A549 (cell line): ENCODE measurements at regions not wholly inside any gene's neighbourhood (a gene's known extent, or its start where the extent isn't known, plus 50 kb on each side); places are given as distances from the start of the nearest gene placed in this dataset.

Experiments
- ATAC-seq, 2 experiments: fragments of 200-7000 bp in 1 of 2; fragments of >200 bp in 1 of 2; cut with Nextera tagmentation in 1 of 2; cut with Tn5 transposase in 1 of 2; 3 replicates each; pipeline versions ENCODE4 v1.8.0 to v1.9.1; 2018 to 2020; ENCODE audit warnings: mild to moderate bottlenecking in 1 of 2, moderate library complexity in 1 of 2
- CTCF ChIA-PET: fragments of 300-600 bp; sonication (Branson Sonifier 250); formaldehyde crosslinking; extraction: SDS; loops from one replicate; lab custom pipeline; 2021; ENCODE audit warnings: antibody characterized with exemption, inconsistent platforms; lab: Yijun Ruan, JAX
- POLR2A ChIA-PET: fragments of 350-600 bp; formaldehyde crosslinking; extraction: SDS; loops from one replicate; lab custom pipeline; 2021; ENCODE audit warnings: antibody characterized with exemption, inconsistent platforms; lab: Yijun Ruan, JAX
- DNase-seq, 2 experiments: peaks; one replicate each; pipeline versions ENCODE4 v3.0.0 to v3.0.0-alpha.2; 2011 to 2016; ENCODE audit warnings: low read depth in 1 of 2, low spot score in 1 of 2
- FAIRE-seq: peaks from 2 replicates; lab custom pipeline; 2011; peaks lifted over from hg19 to GRCh38; lab: Jason Lieb, UNC
- H3K27ac ChIP-seq, 2 experiments: fragments of >200 bp; sonication (Bioruptor Twin); formaldehyde crosslinking; 3 replicates each; pipeline ENCODE4 v1.5.1; 2016 to 2017
- H3K4me1 ChIP-seq: fragments of >200 bp; sonication (Bioruptor Twin); formaldehyde crosslinking; 3 replicates; pipeline ENCODE4 v1.6.1; 2016
- H3K4me2 ChIP-seq: fragments of >200 bp; sonication (Bioruptor Twin); formaldehyde crosslinking; 3 replicates; pipeline ENCODE4 v1.6.1; 2016
- H3K4me3 ChIP-seq: fragments of >200 bp; sonication (Bioruptor Twin); formaldehyde crosslinking; 3 replicates; pipeline ENCODE4 v1.5.1; 2016
- H3K9me3 ChIP-seq: fragments of >200 bp; sonication (Bioruptor Twin); formaldehyde crosslinking; 3 replicates; pipeline ENCODE4 v1.6.1; 2016
- CEBPB ChIP-seq, 2 experiments: fragments of >200 bp in 1 of 2; sonication (Bioruptor Twin) in 1 of 2; formaldehyde crosslinking in 1 of 2; IDR thresholded peaks; 2 replicates each; pipeline ENCODE4 v1.6.1; 2012 to 2016
- CHD4 ChIP-seq: fragments of 200-600 bp; sonication (generic); IDR thresholded peaks from 2 replicates; pipeline ENCODE4 v1.6.1; 2016; ENCODE audit warnings: antibody characterized with exemption, mild to moderate bottlenecking, borderline replicate concordance
- FOSB ChIP-seq: fragments of 250-450 bp; sonication (Bioruptor Pico); IDR thresholded peaks from 2 replicates; pipeline ENCODE4 v1.5.0; 2020; ENCODE audit warnings: mild to moderate bottlenecking, moderate library complexity
- FOSL2 ChIP-seq, 2 experiments: fragments of 450-650 bp in 1 of 2; fragments of >200 bp in 1 of 2; sonication (Bioruptor Twin) in 1 of 2; formaldehyde crosslinking; IDR thresholded peaks; 2 replicates each; pipeline versions ENCODE4 v1.5.0 to v1.6.1; 2016 to 2020; ENCODE audit warnings: mild to moderate bottlenecking in 1 of 2, moderate library complexity in 1 of 2
- GATA3 ChIP-seq: IDR thresholded peaks from 2 replicates; pipeline ENCODE4 v1.6.1; 2012; ENCODE audit warnings: borderline replicate concordance
- HEYL ChIP-seq: fragments of 250-450 bp; sonication (Bioruptor Pico); IDR thresholded peaks from 2 replicates; pipeline ENCODE4 v1.8.0; 2021; ENCODE audit warnings: mild to moderate bottlenecking, moderate library complexity
- KDM1A ChIP-seq: fragments of 200-600 bp; sonication (generic); IDR thresholded peaks from 2 replicates; pipeline ENCODE4 v1.6.1; 2016; ENCODE audit warnings: low read depth, mild to moderate bottlenecking
- MAZ ChIP-seq: fragments of 150-350 bp; IDR thresholded peaks from 2 replicates; pipeline ENCODE4 v1.6.1; 2014; ENCODE audit warnings: antibody characterized with exemption, low read depth, low read length, borderline replicate concordance
- NFE2L2 ChIP-seq: fragments of 150-350 bp; conservative IDR thresholded peaks from 2 replicates; pipeline ENCODE4 v1.6.1; 2014; ENCODE audit warnings: low read length
- NPAS2 ChIP-seq: fragments of 250-450 bp; sonication (Bioruptor Pico); IDR thresholded peaks from 2 replicates; pipeline ENCODE4 v1.8.0; 2022; ENCODE audit warnings: mild to moderate bottlenecking, moderate library complexity, borderline replicate concordance
- RARB ChIP-seq: fragments of 250-450 bp; sonication (Bioruptor Pico); IDR thresholded peaks from 2 replicates; pipeline ENCODE4 v1.8.0; 2021; ENCODE audit warnings: mild to moderate bottlenecking, moderate library complexity
- RCOR1 ChIP-seq: fragments of 150-350 bp; IDR thresholded peaks from 2 replicates; pipeline ENCODE4 v1.6.1; 2014; ENCODE audit warnings: antibody characterized with exemption, low read length, low read depth
- SREBF2 ChIP-seq: fragments of 450-650 bp; IDR thresholded peaks from 2 replicates; pipeline ENCODE4 v1.6.1; 2014; ENCODE audit warnings: mild to moderate bottlenecking, moderate library complexity
- TP53 ChIP-seq: fragments of 250-450 bp; sonication (Bioruptor Pico); IDR thresholded peaks from 2 replicates; pipeline ENCODE4 v1.5.0; 2021; ENCODE audit warnings: mild to moderate bottlenecking, moderate library complexity
- ZSCAN20 ChIP-seq: fragments of 250-450 bp; sonication (Bioruptor Pico); IDR thresholded peaks from 2 replicates; pipeline ENCODE4 v1.8.0; 2022; ENCODE audit warnings: mild to moderate bottlenecking, moderate library complexity
- WGBS: methylation state at CpG from one replicate; pipeline ENCODE4 v1.1.6; 2017; ENCODE audit errors: missing lambda C conversion rate; 5-methylcytosine and 5-hydroxymethylcytosine counted together
- TF ChIP-seq, protein P1 (sequence below): IDR thresholded peaks from 2 replicates; pipeline ENCODE4 v1.6.1; 2012; ENCODE audit warnings: low read depth, borderline replicate concordance
- TF ChIP-seq, protein P2 (sequence below): fragments of 200-600 bp; sonication (generic); IDR thresholded peaks from 2 replicates; pipeline ENCODE4 v1.6.1; 2016; ENCODE audit warnings: antibody characterized with exemption, mild to moderate bottlenecking, moderate library complexity
- TF ChIP-seq, protein P3 (sequence below): fragments of >200 bp; sonication (Bioruptor Twin); formaldehyde crosslinking; IDR thresholded peaks from 2 replicates; pipeline ENCODE4 v1.6.1; 2016
- TF ChIP-seq, protein P4 (sequence below): fragments of 250-450 bp; sonication (Bioruptor Pico); IDR thresholded peaks from 2 replicates; pipeline ENCODE4 v1.5.0; 2021; ENCODE audit warnings: mild to moderate bottlenecking, moderate library complexity, borderline replicate concordance
- TF ChIP-seq, protein P5 (sequence below): IDR thresholded peaks from 2 replicates; pipeline ENCODE4 v1.6.1; 2012
- TF ChIP-seq, protein P6 (sequence below): fragments of >200 bp; sonication (Bioruptor Twin); formaldehyde crosslinking; IDR thresholded peaks from 3 replicates; pipeline ENCODE4 v1.6.1; 2016

DNA sequence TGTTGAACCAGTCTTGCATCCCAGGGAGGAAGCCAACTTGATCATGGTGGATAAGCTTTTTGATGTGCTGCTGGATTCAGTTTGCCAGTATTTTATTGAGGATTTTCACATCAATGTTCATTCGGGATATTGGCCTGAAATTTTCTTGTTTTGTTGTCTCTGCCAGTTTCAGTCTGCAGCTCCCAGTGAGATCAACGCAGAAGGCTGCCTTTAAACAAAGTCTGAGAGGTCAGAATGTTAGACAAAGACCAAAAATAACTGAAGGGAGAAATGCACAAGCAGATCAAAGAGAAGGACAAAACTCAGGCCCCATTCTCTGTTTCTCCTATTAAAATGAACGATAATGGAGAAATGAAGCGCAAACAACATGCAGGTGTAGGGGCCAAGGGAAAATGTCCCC lies 170.4 kb downstream of the NHLRC3 start:
- ChIA-PET POLR2A (no interaction called here), CTCF (no interaction called here)
- no peak for ATAC-seq
- no peak overlapping the region for H3K4me3 ChIP-seq
- no peak for DNase-seq
- 1% methylated on average over 4 of the region's 4 CpGs for WGBS
- TF ChIP-seq, protein P1, sequence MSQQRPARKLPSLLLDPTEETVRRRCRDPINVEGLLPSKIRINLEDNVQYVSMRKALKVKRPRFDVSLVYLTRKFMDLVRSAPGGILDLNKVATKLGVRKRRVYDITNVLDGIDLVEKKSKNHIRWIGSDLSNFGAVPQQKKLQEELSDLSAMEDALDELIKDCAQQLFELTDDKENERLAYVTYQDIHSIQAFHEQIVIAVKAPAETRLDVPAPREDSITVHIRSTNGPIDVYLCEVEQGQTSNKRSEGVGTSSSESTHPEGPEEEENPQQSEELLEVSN = no peak
- TF ChIP-seq CHD4 = no peak
- no peak for TF ChIP-seq RARB (CRISPR knock-in tag)
- TF ChIP-seq, protein P2, sequence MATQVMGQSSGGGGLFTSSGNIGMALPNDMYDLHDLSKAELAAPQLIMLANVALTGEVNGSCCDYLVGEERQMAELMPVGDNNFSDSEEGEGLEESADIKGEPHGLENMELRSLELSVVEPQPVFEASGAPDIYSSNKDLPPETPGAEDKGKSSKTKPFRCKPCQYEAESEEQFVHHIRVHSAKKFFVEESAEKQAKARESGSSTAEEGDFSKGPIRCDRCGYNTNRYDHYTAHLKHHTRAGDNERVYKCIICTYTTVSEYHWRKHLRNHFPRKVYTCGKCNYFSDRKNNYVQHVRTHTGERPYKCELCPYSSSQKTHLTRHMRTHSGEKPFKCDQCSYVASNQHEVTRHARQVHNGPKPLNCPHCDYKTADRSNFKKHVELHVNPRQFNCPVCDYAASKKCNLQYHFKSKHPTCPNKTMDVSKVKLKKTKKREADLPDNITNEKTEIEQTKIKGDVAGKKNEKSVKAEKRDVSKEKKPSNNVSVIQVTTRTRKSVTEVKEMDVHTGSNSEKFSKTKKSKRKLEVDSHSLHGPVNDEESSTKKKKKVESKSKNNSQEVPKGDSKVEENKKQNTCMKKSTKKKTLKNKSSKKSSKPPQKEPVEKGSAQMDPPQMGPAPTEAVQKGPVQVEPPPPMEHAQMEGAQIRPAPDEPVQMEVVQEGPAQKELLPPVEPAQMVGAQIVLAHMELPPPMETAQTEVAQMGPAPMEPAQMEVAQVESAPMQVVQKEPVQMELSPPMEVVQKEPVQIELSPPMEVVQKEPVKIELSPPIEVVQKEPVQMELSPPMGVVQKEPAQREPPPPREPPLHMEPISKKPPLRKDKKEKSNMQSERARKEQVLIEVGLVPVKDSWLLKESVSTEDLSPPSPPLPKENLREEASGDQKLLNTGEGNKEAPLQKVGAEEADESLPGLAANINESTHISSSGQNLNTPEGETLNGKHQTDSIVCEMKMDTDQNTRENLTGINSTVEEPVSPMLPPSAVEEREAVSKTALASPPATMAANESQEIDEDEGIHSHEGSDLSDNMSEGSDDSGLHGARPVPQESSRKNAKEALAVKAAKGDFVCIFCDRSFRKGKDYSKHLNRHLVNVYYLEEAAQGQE = no peak
- no peak for TF ChIP-seq RCOR1
- TF ChIP-seq, protein P3, sequence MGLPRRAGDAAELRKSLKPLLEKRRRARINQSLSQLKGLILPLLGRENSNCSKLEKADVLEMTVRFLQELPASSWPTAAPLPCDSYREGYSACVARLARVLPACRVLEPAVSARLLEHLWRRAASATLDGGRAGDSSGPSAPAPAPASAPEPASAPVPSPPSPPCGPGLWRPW = no peak
- no peak overlapping the region for H3K27ac ChIP-seq
- H3K4me1 ChIP-seq = no peaks in the 10 kb centered on the region
- FAIRE-seq = no peak
- no peaks in the 10 kb centered on the region for H3K9me3 ChIP-seq
- H3K4me2 ChIP-seq = no peak overlapping the region

DNA sequence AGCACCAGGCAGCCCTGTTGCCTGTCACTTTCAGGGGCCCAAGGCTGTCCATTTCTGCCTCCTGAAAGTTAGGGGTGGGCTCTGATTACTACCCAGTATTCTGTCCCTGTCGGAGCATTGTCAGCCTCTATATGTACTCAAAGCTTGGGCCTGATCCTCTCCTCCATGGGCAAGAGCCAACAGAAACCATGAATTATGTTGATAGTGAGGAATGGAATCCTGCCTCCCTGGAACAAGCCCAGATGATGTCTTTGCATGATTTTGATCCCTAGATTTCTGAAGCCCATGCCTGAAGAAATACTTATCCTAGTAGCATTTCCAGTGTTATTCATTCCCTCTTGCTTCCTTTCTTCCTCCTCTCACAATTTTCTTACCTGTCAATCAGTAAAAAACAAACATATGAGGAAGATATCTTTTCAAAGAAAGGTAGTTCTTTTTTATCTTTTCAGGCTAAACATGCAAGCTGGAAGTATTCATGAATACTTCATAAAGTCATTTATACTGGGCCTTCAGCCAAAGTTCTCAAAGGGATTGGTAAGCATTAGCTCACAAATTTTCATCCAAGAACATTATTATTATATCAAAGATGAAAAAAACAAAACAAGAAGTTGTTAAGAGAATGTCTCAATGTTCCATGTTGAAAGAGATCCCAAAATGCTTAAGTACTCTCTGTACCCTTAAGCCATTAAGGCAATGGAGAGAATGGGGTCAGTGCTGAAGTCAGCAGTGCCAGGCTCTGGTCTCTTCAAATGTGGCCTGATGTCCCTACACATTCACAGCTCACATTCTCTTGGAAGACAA lies 171.7 kb downstream of the NHLRC3 start:
- H3K4me3 ChIP-seq = no peak overlapping the region
- ATAC-seq (no peak), FAIRE-seq (no peak), DNase-seq (no peak)
- no peak overlapping the region for H3K4me2 ChIP-seq
- no peaks in the 10 kb centered on the region for H3K4me1 ChIP-seq
- 0% methylated on average over 1 of the region's 1 CpG for WGBS
- TF ChIP-seq NFE2L2 (no peak), HEYL (CRISPR knock-in tag) (no peak), TP53 (CRISPR knock-in tag) (no peak), GATA3 (no peak), FOSB (CRISPR knock-in tag) (no peak), NPAS2 (CRISPR knock-in tag) (no peak), CEBPB (IDR thresholded peaks at IDR 0.05) (no peak), ZSCAN20 (CRISPR knock-in tag) (no peak), MAZ (no peak), FOSL2 (IDR thresholded peaks at IDR 0.05) (no peak), FOSL2 (CRISPR knock-in tag; IDR thresholded peaks at IDR 0.05) (no peak), RARB (CRISPR knock-in tag) (no peak), SREBF2 (no peak), KDM1A (no peak)
- TF ChIP-seq, protein P4, sequence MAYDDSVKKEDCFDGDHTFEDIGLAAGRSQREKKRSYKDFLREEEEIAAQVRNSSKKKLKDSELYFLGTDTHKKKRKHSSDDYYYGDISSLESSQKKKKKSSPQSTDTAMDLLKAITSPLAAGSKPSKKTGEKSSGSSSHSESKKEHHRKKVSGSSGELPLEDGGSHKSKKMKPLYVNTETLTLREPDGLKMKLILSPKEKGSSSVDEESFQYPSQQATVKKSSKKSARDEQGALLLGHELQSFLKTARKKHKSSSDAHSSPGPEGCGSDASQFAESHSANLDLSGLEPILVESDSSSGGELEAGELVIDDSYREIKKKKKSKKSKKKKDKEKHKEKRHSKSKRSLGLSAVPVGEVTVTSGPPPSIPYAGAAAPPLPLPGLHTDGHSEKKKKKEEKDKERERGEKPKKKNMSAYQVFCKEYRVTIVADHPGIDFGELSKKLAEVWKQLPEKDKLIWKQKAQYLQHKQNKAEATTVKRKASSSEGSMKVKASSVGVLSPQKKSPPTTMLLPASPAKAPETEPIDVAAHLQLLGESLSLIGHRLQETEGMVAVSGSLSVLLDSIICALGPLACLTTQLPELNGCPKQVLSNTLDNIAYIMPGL = no peak
- TF ChIP-seq, protein P5, sequence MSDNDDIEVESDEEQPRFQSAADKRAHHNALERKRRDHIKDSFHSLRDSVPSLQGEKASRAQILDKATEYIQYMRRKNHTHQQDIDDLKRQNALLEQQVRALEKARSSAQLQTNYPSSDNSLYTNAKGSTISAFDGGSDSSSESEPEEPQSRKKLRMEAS = no peak
- TF ChIP-seq, protein P6, sequence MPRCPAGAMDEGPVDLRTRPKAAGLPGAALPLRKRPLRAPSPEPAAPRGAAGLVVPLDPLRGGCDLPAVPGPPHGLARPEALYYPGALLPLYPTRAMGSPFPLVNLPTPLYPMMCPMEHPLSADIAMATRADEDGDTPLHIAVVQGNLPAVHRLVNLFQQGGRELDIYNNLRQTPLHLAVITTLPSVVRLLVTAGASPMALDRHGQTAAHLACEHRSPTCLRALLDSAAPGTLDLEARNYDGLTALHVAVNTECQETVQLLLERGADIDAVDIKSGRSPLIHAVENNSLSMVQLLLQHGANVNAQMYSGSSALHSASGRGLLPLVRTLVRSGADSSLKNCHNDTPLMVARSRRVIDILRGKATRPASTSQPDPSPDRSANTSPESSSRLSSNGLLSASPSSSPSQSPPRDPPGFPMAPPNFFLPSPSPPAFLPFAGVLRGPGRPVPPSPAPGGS = no peak
- POLR2A ChIA-PET = no interaction called here
- H3K9me3 ChIP-seq = no peaks in the 10 kb centered on the region
- CTCF ChIA-PET = interaction anchor here (0.5 kb wide), 1 partner anchor 20 kb away, joined by 3 read pairs; no protein-coding TSS in a partner anchor
- H3K27ac ChIP-seq = no peak overlapping the region
